Ureter (tissue), 1 donor: ENCODE measurements at regions not wholly inside any gene's neighbourhood (a gene's known extent, or its start where the extent isn't known, plus 50 kb on each side); places are given as distances from the start of the nearest gene placed in this dataset.
"Not testable (repeated sequence)": the region's sequence is repeated elsewhere in the genome, so short reads cannot be mapped to it uniquely, and the experiment has no call there.

Source experiments
- DNase-seq: peaks from one replicate; pipeline ENCODE4 v3.0.0-alpha.2; 2020; ENCODE audit warnings: low spot score
- donor health status: DM: yes; HTN: yes; CAD: no.

DNA sequence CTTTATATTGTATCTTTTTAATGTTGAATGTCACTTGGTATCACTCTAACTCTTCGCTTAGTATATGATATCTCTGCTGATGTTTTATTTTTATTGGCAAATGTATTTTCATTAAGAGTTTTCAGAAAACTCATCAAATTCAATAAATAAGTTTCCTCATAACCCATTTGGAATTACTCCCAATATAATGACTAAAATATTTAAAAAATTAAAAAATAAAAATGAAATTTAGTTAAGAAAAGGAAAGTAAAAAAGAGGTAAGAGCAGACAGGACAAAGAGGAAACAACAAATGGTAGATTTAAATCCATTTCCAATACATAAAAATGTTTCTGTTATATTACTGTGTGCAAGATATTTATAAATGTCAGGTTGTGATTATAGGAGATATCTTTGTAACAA, 548.9 kb upstream of the SPRY2 start:
- no peak for DNase-seq

GRCh38 chr13:80888390-80888789, 547.5 kb upstream of the SPRY2 start:
- no peak for DNase-seq

- DNase-seq, result no peak
These were observed 543.3 kb upstream of the SPRY2 start for GRCh38 chr13:80884056-80884785.

GRCh38 chr13:80883545-80883944, 542.6 kb upstream of the SPRY2 start:
- no peak for DNase-seq

DNA sequence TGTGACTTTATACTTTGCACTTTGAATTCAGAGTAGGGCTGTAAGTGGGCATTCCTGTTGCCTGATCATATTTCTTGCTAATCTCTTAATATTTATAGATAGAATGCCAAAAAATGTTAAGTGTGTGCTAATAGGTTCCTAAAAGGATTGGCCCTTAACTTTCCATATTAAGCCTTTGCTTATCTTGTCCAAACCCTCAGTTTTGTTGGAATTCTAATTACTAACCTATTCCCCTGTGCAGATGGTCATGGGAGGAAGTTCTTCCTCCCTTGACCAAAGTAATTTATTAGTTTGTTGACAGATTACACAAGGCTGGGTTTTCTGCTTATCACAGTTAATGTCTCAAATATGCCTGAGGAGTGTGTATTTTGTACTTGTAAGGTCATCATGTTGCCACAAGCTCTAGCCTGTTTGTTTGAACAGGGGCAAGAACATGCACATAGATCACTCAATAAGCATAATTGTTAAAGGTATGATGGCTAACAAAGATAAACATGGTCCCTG, 541.1 kb upstream of the SPRY2 start:
- no peak for DNase-seq

GRCh38 chr13:80881495-80881894, 540.6 kb upstream of the SPRY2 start:
- no peak for DNase-seq

DNA sequence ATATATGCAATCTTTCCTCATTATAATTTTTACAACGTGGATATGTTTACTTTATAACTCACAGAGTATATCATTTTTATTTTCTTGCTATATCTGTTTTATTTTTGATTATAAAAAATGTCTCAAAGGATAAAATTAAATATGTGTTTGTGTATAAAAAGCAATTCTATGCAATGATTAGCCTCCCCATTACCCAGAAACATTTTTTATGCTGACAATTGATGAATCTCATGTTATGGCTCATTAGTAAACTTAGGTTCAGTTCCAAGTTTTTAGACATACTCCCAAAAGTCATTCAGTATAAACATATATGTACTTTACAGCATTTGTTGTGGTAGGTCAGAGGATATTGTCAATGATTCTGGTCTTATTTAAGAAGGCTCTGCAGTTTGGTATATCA, 540.1 kb upstream of the SPRY2 start:
- no peak for DNase-seq

DNA sequence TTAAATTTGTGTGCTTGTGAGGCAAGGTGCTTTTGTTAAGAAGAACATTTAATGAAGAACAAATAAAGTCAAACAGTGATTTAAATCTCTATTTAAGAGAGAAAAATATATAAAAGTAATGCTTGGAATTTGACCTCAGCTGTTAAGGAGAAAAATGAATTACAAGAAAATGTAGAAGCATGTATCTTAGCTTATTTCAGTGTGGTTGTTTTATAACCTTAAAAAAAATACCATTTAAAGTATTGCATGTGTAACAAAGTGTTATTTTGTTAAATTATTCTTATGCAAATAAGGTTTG, 537.0 kb upstream of the SPRY2 start:
- DNase-seq, result no peak

GRCh38 chr13:80877209-80877943, 536.5 kb upstream of the SPRY2 start:
- DNase-seq, result no peak

GRCh38 chr13:80873589-80873988, 532.7 kb upstream of the SPRY2 start:
- no peak for DNase-seq

DNA sequence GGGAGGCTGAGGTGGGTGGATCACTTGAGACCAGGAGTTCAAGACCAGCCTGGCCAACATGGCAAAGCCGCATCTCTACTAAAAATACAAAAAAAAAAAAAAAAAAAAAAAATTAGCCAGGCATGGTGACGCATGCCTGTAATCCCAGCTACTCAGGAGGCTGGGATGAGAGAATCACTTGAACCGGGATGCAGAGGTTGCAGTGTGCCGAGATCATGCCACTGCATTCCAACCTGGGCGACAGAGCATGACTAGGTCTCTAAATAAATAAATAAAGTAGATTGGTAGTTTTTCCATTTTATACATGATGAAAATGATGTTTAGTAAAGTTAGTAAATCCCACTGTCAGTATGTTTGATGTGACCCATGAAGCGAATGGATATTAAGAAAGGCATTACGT, 531.0 kb upstream of the SPRY2 start:
- DNase-seq, result not testable (repeated sequence)

DNA sequence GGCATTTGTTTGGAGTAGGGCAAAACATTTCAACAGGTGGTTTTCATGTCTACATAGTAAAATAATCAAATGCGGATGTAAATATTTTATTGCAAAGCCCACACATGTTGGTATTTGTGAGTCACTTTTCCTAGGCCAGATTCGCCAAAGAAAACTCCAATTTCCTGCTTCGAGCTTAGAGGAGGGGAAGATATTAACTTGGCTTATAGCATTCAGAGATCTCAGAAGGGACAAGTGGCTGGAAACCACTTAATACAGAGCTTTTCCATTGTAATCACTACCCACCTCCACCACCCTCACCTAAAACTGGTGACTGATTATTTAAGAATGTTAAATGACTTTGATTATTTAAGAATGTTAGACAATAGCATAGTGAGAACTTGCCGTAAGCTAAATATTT, 530.6 kb upstream of the SPRY2 start:
- no peak for DNase-seq

DNA sequence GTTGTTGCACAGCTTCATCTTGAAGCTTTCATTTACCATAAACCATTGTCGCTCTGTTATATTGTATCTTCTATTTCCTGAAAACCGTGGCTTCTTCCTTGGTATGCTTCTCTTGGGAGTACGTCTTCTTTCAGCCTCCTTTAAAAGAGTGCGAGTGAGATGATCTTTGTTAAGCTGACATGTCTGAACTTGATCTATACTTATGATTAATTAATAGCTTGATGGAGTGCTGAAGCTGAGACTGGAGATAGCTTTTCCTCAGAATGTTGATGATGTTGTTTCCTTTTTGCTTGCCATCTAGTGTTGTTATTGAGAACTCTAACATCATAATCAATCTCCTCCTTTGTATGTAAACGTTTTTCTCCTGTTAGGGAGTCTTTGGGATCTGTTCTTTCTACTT, 529.3 kb upstream of the SPRY2 start:
- no peak for DNase-seq

- DNase-seq, result no peak
These were observed 526.0 kb upstream of the SPRY2 start for GRCh38 chr13:80866921-80867320.

DNA sequence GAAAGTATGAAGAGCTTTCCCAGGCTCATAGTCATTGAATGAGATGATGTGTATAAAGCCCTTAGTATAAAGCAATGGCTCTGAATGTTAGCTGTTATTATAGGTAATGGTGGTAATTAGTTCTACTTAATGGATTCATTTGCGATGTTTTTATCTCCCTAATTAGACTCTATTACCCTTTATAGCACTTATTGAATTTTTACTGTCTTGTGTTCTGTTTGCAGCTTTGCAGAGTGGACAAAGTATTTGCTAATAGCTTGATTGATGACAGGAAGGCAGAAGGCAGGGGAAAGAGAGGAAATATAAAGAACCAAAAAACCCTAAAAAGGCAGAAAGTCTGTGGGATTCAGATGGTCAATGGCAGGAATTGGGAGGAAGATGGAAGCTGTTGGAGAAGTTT, 524.4 kb upstream of the SPRY2 start:
- no peak for DNase-seq

DNA sequence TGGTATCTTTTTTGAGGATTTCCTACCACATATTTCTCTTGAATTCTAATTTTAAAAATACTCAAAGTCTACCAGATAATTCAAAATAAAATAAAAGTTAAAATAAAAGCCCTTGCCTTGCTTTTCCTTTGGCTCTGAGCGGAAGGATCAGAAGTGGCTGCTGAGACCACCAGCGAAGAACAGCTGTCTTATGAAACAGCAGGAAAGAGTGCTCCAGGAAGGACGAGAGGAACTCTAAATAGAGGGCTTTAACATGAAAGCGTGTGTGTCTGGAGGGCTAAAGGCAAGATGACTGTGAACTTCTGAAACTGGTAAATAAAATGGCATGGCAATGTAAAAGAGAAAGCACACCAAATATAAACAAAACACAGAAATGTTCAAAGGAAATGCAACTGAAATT, 521.5 kb upstream of the SPRY2 start:
- no peak for DNase-seq

GRCh38 chr13:80860845-80861244, 519.9 kb upstream of the SPRY2 start:
- DNase-seq, result no peak

- DNase-seq, result no peak
These were observed 517.2 kb upstream of the SPRY2 start for GRCh38 chr13:80858131-80858530.

DNA sequence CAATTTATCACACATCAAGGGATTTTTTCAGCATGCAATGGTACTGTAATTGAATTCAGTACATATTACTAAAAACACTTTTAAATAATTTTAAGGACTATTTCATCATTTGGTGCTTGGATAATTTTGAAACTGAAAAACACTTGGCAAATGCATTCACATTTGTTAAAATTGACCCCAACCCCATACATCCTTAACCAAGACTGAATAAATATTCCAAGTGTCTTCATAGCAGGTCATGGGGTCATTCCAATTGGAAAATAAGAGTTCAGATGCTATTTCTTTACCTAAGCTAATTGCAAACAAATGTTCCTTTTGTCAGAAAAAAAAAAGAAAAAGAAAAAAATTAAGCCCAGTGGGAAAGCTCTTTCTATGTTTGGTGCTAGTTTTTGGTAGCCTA, 516.4 kb upstream of the SPRY2 start:
- DNase-seq, result no peak

- no peak for DNase-seq
These were observed 509.8 kb upstream of the SPRY2 start for GRCh38 chr13:80850771-80851170.

DNA sequence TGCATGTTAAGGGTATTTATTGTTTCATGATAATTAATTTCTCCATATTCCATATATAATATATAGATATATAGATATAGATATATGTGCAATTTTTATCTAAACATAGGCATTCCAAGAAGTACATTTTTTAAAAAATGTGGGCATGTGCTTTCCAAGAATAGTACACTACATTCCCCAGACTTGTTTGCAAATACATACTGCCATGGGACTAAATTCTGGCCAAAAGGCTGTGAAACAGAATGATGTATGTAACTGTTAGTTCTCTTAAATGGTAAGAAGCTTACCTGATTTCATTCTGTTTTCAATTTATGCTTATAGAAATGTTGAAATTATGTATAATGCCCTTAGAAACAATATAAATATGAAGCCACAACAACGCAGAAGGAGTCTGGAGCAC, 503.2 kb upstream of the SPRY2 start:
- no peak for DNase-seq

DNA sequence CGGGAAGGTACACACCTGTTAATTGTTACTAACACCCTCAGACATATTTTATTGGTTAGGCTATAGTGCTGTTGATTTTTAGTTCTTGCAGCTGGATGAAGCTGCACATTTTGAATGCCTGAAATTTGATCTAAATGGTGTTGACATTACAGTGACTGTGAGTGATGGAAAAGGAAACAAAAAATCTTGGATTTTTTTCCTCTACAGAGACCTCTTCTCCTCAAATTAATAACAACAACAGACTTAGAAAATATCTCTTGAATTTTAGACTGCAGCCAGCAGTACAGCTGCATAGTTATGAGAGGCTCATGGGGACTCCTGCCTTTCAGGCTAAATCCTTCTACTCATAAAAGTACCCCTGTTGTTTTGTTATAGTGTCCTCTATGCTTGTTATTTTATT, 500.5 kb upstream of the SPRY2 start:
- no peak for DNase-seq

DNA sequence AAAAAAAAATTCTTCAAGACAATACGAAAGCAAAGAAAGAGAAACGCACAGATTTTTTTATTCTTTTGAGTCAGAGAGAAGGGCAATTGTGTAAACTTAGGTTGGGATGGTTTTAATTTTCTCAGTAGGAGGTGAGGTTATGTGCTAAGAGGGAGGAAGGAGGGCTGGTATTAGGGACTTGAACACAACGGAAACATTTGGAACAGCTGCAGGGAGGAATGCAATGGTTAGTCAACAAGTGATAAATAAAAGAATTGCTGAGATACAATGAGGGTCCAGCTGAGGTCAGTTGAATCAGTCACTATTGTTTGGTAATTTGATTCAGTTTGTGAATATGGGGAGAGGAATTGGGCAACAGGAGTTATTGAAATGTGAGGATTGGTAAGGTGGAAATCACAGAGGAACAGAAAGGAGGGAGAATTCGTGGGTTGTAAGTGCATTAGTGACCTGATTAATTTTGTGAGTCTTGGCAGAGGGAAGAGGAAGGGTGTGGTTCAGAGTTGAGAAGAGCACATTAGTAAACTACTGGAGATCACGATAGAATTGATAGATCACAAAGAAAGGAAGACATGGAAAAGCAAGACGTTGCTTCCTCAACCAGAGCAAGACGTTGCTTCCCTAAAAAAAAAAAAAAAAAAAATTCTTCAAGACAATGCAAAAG, 499.5 kb upstream of the SPRY2 start:
- no peak for DNase-seq
